Epithelial cell of prostate (primary cell): ENCODE measurements at regions not wholly inside any gene's neighbourhood (a gene's known extent, or its start where the extent isn't known, plus 50 kb on each side); places are given as distances from the start of the nearest gene placed in this dataset.
A peak's percentile ranks its signal among the peaks of the same experiment; 100 is the strongest.

ENCODE experiments used
- DNase-seq: peaks from one replicate; pipeline ENCODE4 v3.0.0-alpha.2; 2011; ENCODE audit warnings: low read depth, low spot score
- H3K27ac ChIP-seq: fragments of 450-650 bp; 2 replicates; pipeline ENCODE4 v1.5.1; 2017; ENCODE audit warnings: mild to moderate bottlenecking

GRCh38 chr20:58008413-58008812, 220.0 kb downstream of the ANKRD60 start:
- DNase-seq, result no peak
- no peak overlapping the region for H3K27ac ChIP-seq

- DNase-seq, result no peak
Observed at GRCh38 chr20:58007947-58008346, 220.5 kb downstream of the ANKRD60 start.

GRCh38 chr20:58006346-58007316, 221.8 kb downstream of the ANKRD60 start:
- H3K27ac ChIP-seq, result no peak overlapping the region
- DNase-seq, result no peak

More at GRCh38 chr20:58007947-58008346, 220.5 kb downstream of the ANKRD60 start:
- H3K27ac ChIP-seq, result no peak overlapping the region

- no peak for DNase-seq
- no peak overlapping the region for H3K27ac ChIP-seq
Observed at GRCh38 chr20:58005581-58006345, 222.7 kb downstream of the ANKRD60 start.

GRCh38 chr20:58004900-58005299, 223.6 kb downstream of the ANKRD60 start:
- no peak for DNase-seq
- no peak overlapping the region for H3K27ac ChIP-seq

- DNase-seq, result no peak
- no peak overlapping the region for H3K27ac ChIP-seq
Observed at GRCh38 chr20:58004146-58004545, 224.3 kb downstream of the ANKRD60 start.

- DNase-seq, result no peak
- no peak overlapping the region for H3K27ac ChIP-seq
Observed at GRCh38 chr20:58003525-58003924, 224.9 kb downstream of the ANKRD60 start.

GRCh38 chr20:58002901-58003300, 225.6 kb downstream of the ANKRD60 start:
- DNase-seq, result no peak
- H3K27ac ChIP-seq, result no peak overlapping the region

- no peak overlapping the region for H3K27ac ChIP-seq
- DNase-seq, result no peak
Observed at GRCh38 chr20:58001946-58002345, 226.5 kb downstream of the ANKRD60 start.

GRCh38 chr20:58001381-58001780, 227.1 kb downstream of the ANKRD60 start:
- no peak for DNase-seq

GRCh38 chr20:58000861-58001260, 227.6 kb downstream of the ANKRD60 start:
- no peak for DNase-seq
- no peak overlapping the region for H3K27ac ChIP-seq

More at GRCh38 chr20:58001381-58001780, 227.1 kb downstream of the ANKRD60 start:
- no peak overlapping the region for H3K27ac ChIP-seq

GRCh38 chr20:57999465-58000111, 228.9 kb downstream of the ANKRD60 start:
- no peak overlapping the region for H3K27ac ChIP-seq
- DNase-seq, result no peak

GRCh38 chr20:57998981-57999464, 229.4 kb downstream of the ANKRD60 start:
- no peak overlapping the region for H3K27ac ChIP-seq
- DNase-seq, result no peak

- no peak for DNase-seq
- H3K27ac ChIP-seq, result no peak overlapping the region
Observed at GRCh38 chr20:57998276-57998675, 230.2 kb downstream of the ANKRD60 start.

GRCh38 chr20:57996936-57997890, 231.2 kb downstream of the ANKRD60 start:
- DNase-seq, result peak; percentile 50
- peak overlapping the region; percentile 8 for H3K27ac ChIP-seq

- DNase-seq, result peak; percentile 12
- peak overlapping the region; percentile 8 for H3K27ac ChIP-seq
Observed at GRCh38 chr20:57996465-57996864, 232.0 kb downstream of the ANKRD60 start.

- DNase-seq, result no peak
- no peak overlapping the region for H3K27ac ChIP-seq
Observed at GRCh38 chr20:57995381-57995977, 233.0 kb downstream of the ANKRD60 start.

GRCh38 chr20:57993716-57994431, 234.6 kb downstream of the ANKRD60 start:
- H3K27ac ChIP-seq, result no peak overlapping the region
- DNase-seq, result no peak
